Sigmoid colon (tissue), 6 donors: ENCODE measurements at regions not wholly inside any gene's neighbourhood (a gene's known extent, or its start where the extent isn't known, plus 50 kb on each side); places are given as distances from the start of the nearest gene placed in this dataset.

Experiments
- DNase-seq: peaks from one replicate; pipeline ENCODE4 v3.0.0-alpha.2; 2019
- H3K27ac ChIP-seq, 4 donors: fragments of 200-600 bp; sonication (generic); one replicate each; pipeline ENCODE4 v1.5.1; 2016 to 2019; ENCODE audit warnings: mild to moderate bottlenecking in 1 of 4
- H3K27me3 ChIP-seq, 3 donors: fragments of 200-600 bp; sonication (generic); one replicate each; pipeline ENCODE4 v1.5.1; 2019; ENCODE audit warnings: mild to moderate bottlenecking in 1 of 3
- H3K36me3 ChIP-seq, 4 donors: fragments of 200-600 bp; sonication (generic); one replicate each; pipeline ENCODE4 v1.5.1; 2016 to 2019
- H3K4me1 ChIP-seq, 4 donors: fragments of 200-600 bp; sonication (generic); one replicate each; pipeline ENCODE4 v1.5.1; 2017 to 2019
- H3K4me3 ChIP-seq, 4 donors: fragments of 200-600 bp; sonication (generic); one replicate each; pipeline ENCODE4 v1.5.1; 2017 to 2019; ENCODE audit warnings: mild to moderate bottlenecking in 2 of 4, moderate library complexity in 1 of 4
- H3K9me3 ChIP-seq, 4 donors: fragments of 200-600 bp in 3 of 4; sonication (generic) in 3 of 4; one replicate each; pipeline versions ENCODE4 v1.5.1 to v1.6.1; 2013 to 2019
- EP300 ChIP-seq, 4 donors: sonication (generic); formaldehyde crosslinking; IDR thresholded peaks; one replicate each; pipeline ENCODE4 v1.6.1; 2017; ENCODE audit warnings: antibody characterized with exemption in 4 of 4
- POLR2A ChIP-seq, 2 donors: fragments of 450-650 bp; IDR thresholded peaks; one replicate each; pipeline ENCODE4 v1.6.1; 2016; ENCODE audit warnings: antibody characterized with exemption in 2 of 2, mild to moderate bottlenecking in 2 of 2, moderate library complexity in 2 of 2
- POLR2AphosphoS5 ChIP-seq, 4 donors: sonication (generic); formaldehyde crosslinking; IDR thresholded peaks; one replicate each; pipeline ENCODE4 v1.6.1; 2017; ENCODE audit warnings: antibody characterized with exemption in 4 of 4
- WGBS, 2 donors: extraction: QIAGEN DNeasy Blood & Tissue Kit; methylation state at CpG; one replicate each; pipeline ENCODE4 v1.1.7; 2013; 5-methylcytosine and 5-hydroxymethylcytosine counted together
- intact Hi-C: fragments of 100-400 bp; cut with DNase I; formaldehyde crosslinking; loops from one replicate; pipeline ENCODE4 v1.15.1; 2023
- TF ChIP-seq, protein P1 (sequence below), 4 experiments: fragments of 450-650 bp in 3 of 4; fragments of 200-600 bp in 1 of 4; IDR thresholded peaks; one replicate each; pipeline ENCODE4 v1.5.1; 2016 to 2019; ENCODE audit warnings: antibody characterized with exemption in 4 of 4, mild to moderate bottlenecking in 3 of 4, moderate library complexity in 2 of 4
- donor health status: healthy with polysubstance abuse.
- donor health status: healthy.

DNA sequence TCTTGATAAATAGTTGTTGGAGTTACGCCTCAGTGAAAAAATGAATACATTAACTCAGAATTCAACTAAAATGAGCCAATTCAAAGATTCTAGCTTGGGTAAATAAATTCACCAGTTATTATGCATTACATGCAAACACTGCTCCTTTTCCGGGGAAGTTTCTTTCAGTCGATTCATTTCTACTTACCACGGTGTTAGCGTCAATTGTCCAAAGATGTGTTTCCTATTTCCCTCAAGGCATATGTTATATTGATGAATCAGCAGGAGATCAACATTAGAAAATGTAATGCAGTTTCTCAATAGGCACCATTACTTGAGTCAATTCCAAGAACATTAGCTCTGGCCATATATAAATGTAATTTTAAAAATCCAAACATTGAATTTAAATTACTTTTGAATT is 517.7 kb downstream of the OTOL1 start:
- intact Hi-C loops: no loop called here
- Histone ChIP-seq H3K27me3 (no peaks in the 10 kb centered on the region), H3K27ac (no peak overlapping the region), H3K4me3 (no peak overlapping the region), H3K36me3 (no peaks in the 10 kb centered on the region), H3K9me3 (no peaks in the 10 kb centered on the region), H3K4me1 (peaks cover 0 to 14% (median 7%) of the 10 kb centered on the region in 4 donors)
- no peak for DNase-seq
- 95 to 96% methylated on average over 5 of the region's 5 CpGs for WGBS, 2 donors
- TF ChIP-seq EP300 (IDR thresholded peaks at IDR 0.05) (no peak), POLR2A (IDR thresholded peaks at IDR 0.05) (no peak), POLR2AphosphoS5 (IDR thresholded peaks at IDR 0.05) (no peak)
- TF ChIP-seq, protein P1, sequence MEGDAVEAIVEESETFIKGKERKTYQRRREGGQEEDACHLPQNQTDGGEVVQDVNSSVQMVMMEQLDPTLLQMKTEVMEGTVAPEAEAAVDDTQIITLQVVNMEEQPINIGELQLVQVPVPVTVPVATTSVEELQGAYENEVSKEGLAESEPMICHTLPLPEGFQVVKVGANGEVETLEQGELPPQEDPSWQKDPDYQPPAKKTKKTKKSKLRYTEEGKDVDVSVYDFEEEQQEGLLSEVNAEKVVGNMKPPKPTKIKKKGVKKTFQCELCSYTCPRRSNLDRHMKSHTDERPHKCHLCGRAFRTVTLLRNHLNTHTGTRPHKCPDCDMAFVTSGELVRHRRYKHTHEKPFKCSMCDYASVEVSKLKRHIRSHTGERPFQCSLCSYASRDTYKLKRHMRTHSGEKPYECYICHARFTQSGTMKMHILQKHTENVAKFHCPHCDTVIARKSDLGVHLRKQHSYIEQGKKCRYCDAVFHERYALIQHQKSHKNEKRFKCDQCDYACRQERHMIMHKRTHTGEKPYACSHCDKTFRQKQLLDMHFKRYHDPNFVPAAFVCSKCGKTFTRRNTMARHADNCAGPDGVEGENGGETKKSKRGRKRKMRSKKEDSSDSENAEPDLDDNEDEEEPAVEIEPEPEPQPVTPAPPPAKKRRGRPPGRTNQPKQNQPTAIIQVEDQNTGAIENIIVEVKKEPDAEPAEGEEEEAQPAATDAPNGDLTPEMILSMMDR (IDR thresholded peaks at IDR 0.05): no peak

DNA sequence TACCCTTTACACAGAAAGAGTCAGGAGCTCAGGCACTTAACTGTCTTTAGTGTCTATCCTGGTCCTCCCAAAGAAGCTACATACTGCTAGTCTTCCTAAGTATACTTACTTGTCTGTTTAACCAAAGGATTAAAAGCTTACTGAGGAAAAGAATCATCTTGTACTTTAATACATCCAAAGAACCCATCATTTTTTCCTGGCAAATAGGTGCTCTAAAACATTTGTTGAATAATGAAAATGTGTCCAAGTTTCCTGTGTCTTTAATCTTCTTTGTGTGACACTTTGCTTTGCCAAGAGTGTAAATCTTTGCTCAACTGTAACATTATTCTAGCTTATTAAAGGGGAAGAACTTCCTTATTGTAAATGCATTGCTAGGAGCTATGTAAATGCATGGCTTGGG is 519.2 kb downstream of the OTOL1 start:
- Histone ChIP-seq H3K4me3 (no peak overlapping the region), H3K27ac (no peak overlapping the region), H3K36me3 (no peaks in the 10 kb centered on the region), H3K27me3 (no peaks in the 10 kb centered on the region), H3K9me3 (no peaks in the 10 kb centered on the region), H3K4me1 (peaks cover 0 to 19% (median 11%) of the 10 kb centered on the region in 4 donors)
- intact Hi-C loops: no loop called here
- DNase-seq: no peak
- TF ChIP-seq EP300 (IDR thresholded peaks at IDR 0.05) (no peak), POLR2A (IDR thresholded peaks at IDR 0.05) (no peak), POLR2AphosphoS5 (IDR thresholded peaks at IDR 0.05) (peak in 1 of 4 donors; percentile 34)

DNA sequence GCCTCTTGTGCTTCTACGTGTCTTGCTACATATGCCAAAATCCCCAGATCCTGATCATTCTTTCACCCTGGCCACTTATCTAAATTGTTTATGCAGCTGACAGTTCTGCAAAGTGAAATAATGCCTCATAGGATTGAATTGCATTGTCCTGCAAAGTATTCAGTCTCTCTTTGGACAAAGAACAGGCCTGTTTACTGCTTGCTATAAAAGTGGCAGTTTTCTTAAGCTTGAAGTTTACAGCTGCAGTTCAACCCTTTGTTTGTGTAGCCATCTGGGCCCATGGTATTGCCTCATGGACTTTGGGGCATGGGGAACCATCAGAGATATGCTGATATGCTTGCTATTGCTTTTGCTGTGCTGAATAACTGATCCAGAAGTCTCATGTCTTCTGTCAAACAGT is 523.2 kb downstream of the OTOL1 start:
- no peak for DNase-seq
- no peak for TF ChIP-seq POLR2A (IDR thresholded peaks at IDR 0.05)
- no peak for TF ChIP-seq EP300 (IDR thresholded peaks at IDR 0.05)
- TF ChIP-seq POLR2AphosphoS5 (IDR thresholded peaks at IDR 0.05): no peak
- TF ChIP-seq, protein P1 (IDR thresholded peaks at IDR 0.05): no peak
- intact Hi-C loops: no loop called here
- WGBS, 2 donors: 35 to 49% methylated on average over 1 of the region's 1 CpG
- H3K4me1 ChIP-seq: peaks cover 0 to 24% (median 13%) of the 10 kb centered on the region in 4 donors
- no peaks in the 10 kb centered on the region for H3K27me3 ChIP-seq
- H3K4me3 ChIP-seq: no peak overlapping the region
- no peak overlapping the region for H3K27ac ChIP-seq
- no peaks in the 10 kb centered on the region for H3K9me3 ChIP-seq
- no peaks in the 10 kb centered on the region for H3K36me3 ChIP-seq

DNA sequence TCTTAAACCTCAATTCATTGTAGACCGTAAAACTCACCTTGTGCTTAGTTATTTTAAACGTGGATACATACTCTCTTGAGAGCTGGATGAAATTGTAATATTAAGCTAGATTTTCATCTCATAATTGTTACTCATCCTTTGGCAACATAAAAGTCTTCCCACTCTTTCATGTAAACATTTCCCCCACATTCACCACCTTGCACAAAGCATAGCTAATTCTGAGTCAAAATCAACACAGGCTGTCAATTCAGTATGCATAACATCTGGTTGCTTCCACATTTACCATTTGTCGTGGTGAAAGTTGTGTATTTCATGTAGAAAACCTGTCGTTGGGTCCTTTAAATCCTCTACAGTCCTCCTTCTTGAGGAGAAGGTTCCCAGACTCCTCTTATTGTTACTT is 524.6 kb downstream of the OTOL1 start:
- Histone ChIP-seq H3K36me3 (no peaks in the 10 kb centered on the region), H3K27me3 (no peaks in the 10 kb centered on the region), H3K9me3 (no peaks in the 10 kb centered on the region), H3K27ac (no peak overlapping the region), H3K4me3 (no peak overlapping the region), H3K4me1 (peaks cover 0 to 21% (median 12%) of the 10 kb centered on the region in 4 donors)
- 69 to 79% methylated on average over 4 of the region's 4 CpGs for WGBS, 2 donors
- intact Hi-C loops: no loop called here
- TF ChIP-seq POLR2AphosphoS5 (IDR thresholded peaks at IDR 0.05): no peak
- DNase-seq: no peak

DNA sequence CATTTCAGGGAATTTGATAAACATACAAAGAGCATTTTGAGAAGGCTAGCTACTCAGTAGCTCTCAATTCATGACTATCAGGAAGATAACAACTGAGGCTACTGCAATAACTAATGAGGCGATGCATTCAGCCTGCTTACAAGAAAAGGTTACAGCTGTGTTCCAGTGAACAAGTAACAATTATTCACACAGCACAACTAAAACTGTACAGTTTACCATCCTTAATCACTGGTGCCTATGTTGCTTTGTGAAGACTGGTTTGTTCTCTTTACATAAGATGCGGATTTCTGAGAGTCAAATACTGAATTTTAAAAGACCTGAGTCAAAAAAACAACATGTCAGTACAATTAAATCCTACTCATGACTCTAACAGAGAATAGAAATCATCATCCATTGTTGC is 526.3 kb downstream of the OTOL1 start:
- Histone ChIP-seq H3K36me3 (no peaks in the 10 kb centered on the region), H3K4me1 (peaks cover 0 to 18% (median 11%) of the 10 kb centered on the region in 4 donors), H3K4me3 (no peak overlapping the region), H3K27me3 (no peaks in the 10 kb centered on the region), H3K9me3 (no peaks in the 10 kb centered on the region), H3K27ac (no peak overlapping the region)
- whole genome bisulfite sequencing, 2 donors: 89 to 90% methylated on average over 2 of the region's 2 CpGs
- TF ChIP-seq POLR2AphosphoS5 (IDR thresholded peaks at IDR 0.05) (no peak), POLR2A (IDR thresholded peaks at IDR 0.05) (no peak), EP300 (IDR thresholded peaks at IDR 0.05) (no peak)
- TF ChIP-seq, protein P1 (IDR thresholded peaks at IDR 0.05): no peak
- no peak for DNase-seq
- intact Hi-C loops: no loop called here

DNA sequence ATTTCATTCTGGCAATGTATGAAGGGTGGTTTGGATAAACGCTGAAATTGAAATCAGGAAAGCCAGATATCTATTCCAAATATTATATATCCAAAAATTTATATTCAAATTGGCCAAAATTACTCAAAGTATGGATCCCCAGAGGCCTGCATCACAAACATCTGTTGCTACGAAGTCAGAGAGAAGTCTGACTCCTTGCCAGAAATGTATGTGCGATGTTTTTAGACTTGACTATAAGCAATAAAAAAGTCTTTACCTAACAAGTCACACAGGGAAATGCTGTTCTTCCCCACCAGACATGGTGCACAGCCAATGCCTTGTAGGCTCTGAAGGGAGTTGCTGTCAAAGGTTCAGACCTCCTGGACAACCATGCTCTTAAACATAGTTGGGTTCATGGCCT is 533.1 kb downstream of the OTOL1 start:
- no peak for TF ChIP-seq POLR2A (IDR thresholded peaks at IDR 0.05)
- no peak for TF ChIP-seq EP300 (IDR thresholded peaks at IDR 0.05)
- no peak for DNase-seq
- intact Hi-C loops: no loop called here
- Histone ChIP-seq H3K4me3 (no peak overlapping the region), H3K27ac (no peak overlapping the region), H3K27me3 (no peaks in the 10 kb centered on the region), H3K36me3 (no peaks in the 10 kb centered on the region), H3K9me3 (no peaks in the 10 kb centered on the region), H3K4me1 (no peaks in the 10 kb centered on the region)
- WGBS, 2 donors: 85 to 88% methylated on average over 3 of the region's 3 CpGs
